ENCODE measurements at regions not wholly inside any gene's neighbourhood (a gene's known extent, or its start where the extent isn't known, plus 50 kb on each side); places are given as distances from the start of the nearest gene placed in this dataset.
"Not testable (repeated sequence)": the region's sequence is repeated elsewhere in the genome, so short reads cannot be mapped to it uniquely, and the experiment has no call there.

GRCh38 chr2:34789169-34789568, 1190.1 kb upstream of the FAM98A start:
- FAIRE-seq: no peak

- FAIRE-seq: no peak
Observed at GRCh38 chr2:34787341-34787740, 1188.2 kb upstream of the FAM98A start.

- FAIRE-seq: no peak
Observed at GRCh38 chr2:34785206-34785785, 1186.2 kb upstream of the FAM98A start.

GRCh38 chr2:34784701-34785100, 1185.6 kb upstream of the FAM98A start:
- no peak for FAIRE-seq

GRCh38 chr2:34750742-34751141, 1151.6 kb upstream of the FAM98A start:
- not testable (repeated sequence) for FAIRE-seq

GRCh38 chr2:34747643-34748042, 1148.5 kb upstream of the FAM98A start:
- FAIRE-seq: no peak

- no peak for FAIRE-seq
Observed at GRCh38 chr2:34738691-34739090, 1139.6 kb upstream of the FAM98A start.

GRCh38 chr2:34737146-34737545, 1138.0 kb upstream of the FAM98A start:
- no peak for FAIRE-seq

- FAIRE-seq: no peak
Observed at GRCh38 chr2:34736482-34736881, 1137.4 kb upstream of the FAM98A start.

- no peak for FAIRE-seq
Observed at GRCh38 chr2:34734662-34735061, 1135.6 kb upstream of the FAM98A start.

- no peak for FAIRE-seq
Observed at GRCh38 chr2:34734042-34734441, 1134.9 kb upstream of the FAM98A start.

GRCh38 chr2:34731292-34731691, 1132.2 kb upstream of the FAM98A start:
- no peak for FAIRE-seq

- FAIRE-seq: no peak
Observed at GRCh38 chr2:34729845-34730244, 1130.7 kb upstream of the FAM98A start.

GRCh38 chr2:34724107-34724506, 1125.0 kb upstream of the FAM98A start:
- FAIRE-seq: no peak

- FAIRE-seq: no peak
Observed at GRCh38 chr2:34723683-34724082, 1124.6 kb upstream of the FAM98A start.

GRCh38 chr2:34719206-34719605, 1120.1 kb upstream of the FAM98A start:
- FAIRE-seq: no peak

- FAIRE-seq: no peak
Observed at GRCh38 chr2:34705551-34706247, 1106.6 kb upstream of the FAM98A start.

GRCh38 chr2:34703292-34703691, 1104.2 kb upstream of the FAM98A start:
- no peak for FAIRE-seq

- FAIRE-seq: not testable (repeated sequence)
Observed at GRCh38 chr2:34702391-34702790, 1103.3 kb upstream of the FAM98A start.

GRCh38 chr2:34677591-34677990, 1078.5 kb upstream of the FAM98A start:
- not testable (repeated sequence) for FAIRE-seq

GRCh38 chr2:34677119-34677531, 1078.0 kb upstream of the FAM98A start:
- FAIRE-seq: not testable (repeated sequence)

- no peak for FAIRE-seq
Observed at GRCh38 chr2:34670482-34670881, 1071.4 kb upstream of the FAM98A start.

GRCh38 chr2:34666821-34667220, 1067.7 kb upstream of the FAM98A start:
- no peak for FAIRE-seq

- FAIRE-seq: no peak
Observed at GRCh38 chr2:34664266-34664665, 1065.2 kb upstream of the FAM98A start.

GRCh38 chr2:34663314-34663713, 1064.2 kb upstream of the FAM98A start:
- no peak for FAIRE-seq

All from colon (tissue), 2 donors.